ENCODE measurements at regions not wholly inside any gene's neighbourhood (a gene's known extent, or its start where the extent isn't known, plus 50 kb on each side); places are given as distances from the start of the nearest gene placed in this dataset.

GRCh38 chr4:34009951-34010350, 2234.4 kb downstream of the ARAP2 start:
- Mint-ChIP-seq H3K4me3 (no peak overlapping the region), H3K27me3 (ENCODE audit: insufficient read depth) (no peaks in the 10 kb centered on the region), H3K9me3 (no peaks in the 10 kb centered on the region), H3K4me1 (ENCODE audit: low read depth) (peaks cover 4% of the 10 kb centered on the region; the same call in 1 of the 2 replicates), H3K27ac (no peak overlapping the region), H3K36me3 (ENCODE audit: low read depth) (no peaks in the 10 kb centered on the region)
- no peak for DNase-seq
- TF ChIP-seq CTCF (IDR thresholded peaks at IDR 0.05), result no peak

- no peaks in the 10 kb centered on the region for H3K27me3 Mint-ChIP-seq (ENCODE audit: insufficient read depth)
- H3K4me3 Mint-ChIP-seq, result no peak overlapping the region
- TF ChIP-seq CTCF (IDR thresholded peaks at IDR 0.05), result no peak
- DNase-seq, result no peak
- no peak overlapping the region for H3K27ac Mint-ChIP-seq
- peaks cover 4% of the 10 kb centered on the region; the same call in 1 of the 2 replicates for H3K4me1 Mint-ChIP-seq (ENCODE audit: low read depth)
- no peaks in the 10 kb centered on the region for H3K9me3 Mint-ChIP-seq
- H3K36me3 Mint-ChIP-seq (ENCODE audit: low read depth), result no peaks in the 10 kb centered on the region
Measured at GRCh38 chr4:34010751-34011519, 2233.4 kb downstream of the ARAP2 start.

- TF ChIP-seq CTCF (IDR thresholded peaks at IDR 0.05), result no peak
- no peak for DNase-seq
- Mint-ChIP-seq H3K4me3 (no peak overlapping the region), H3K27me3 (ENCODE audit: insufficient read depth) (no peaks in the 10 kb centered on the region; the same call in 1 of the 2 replicates), H3K27ac (no peak overlapping the region), H3K36me3 (ENCODE audit: low read depth) (no peaks in the 10 kb centered on the region), H3K4me1 (ENCODE audit: low read depth) (peaks cover 3% of the 10 kb centered on the region; the same call in 1 of the 2 replicates), H3K9me3 (no peaks in the 10 kb centered on the region)
Measured at GRCh38 chr4:34035225-34035624, 2209.1 kb downstream of the ARAP2 start.

GRCh38 chr4:34037280-34037679, 2207.0 kb downstream of the ARAP2 start:
- DNase-seq, result no peak
- Mint-ChIP-seq H3K9me3 (no peaks in the 10 kb centered on the region), H3K4me3 (peak overlapping the region; percentile 40; the same call in 1 of the 2 replicates), H3K27ac (no peak overlapping the region), H3K4me1 (ENCODE audit: low read depth) (peaks cover 4% of the 10 kb centered on the region; the same call in 1 of the 2 replicates), H3K36me3 (ENCODE audit: low read depth) (no peaks in the 10 kb centered on the region), H3K27me3 (ENCODE audit: insufficient read depth) (no peaks in the 10 kb centered on the region)
- no peak for TF ChIP-seq CTCF (IDR thresholded peaks at IDR 0.05)

- Mint-ChIP-seq H3K36me3 (ENCODE audit: low read depth) (no peaks in the 10 kb centered on the region), H3K27me3 (ENCODE audit: insufficient read depth) (no peaks in the 10 kb centered on the region), H3K4me1 (ENCODE audit: low read depth) (peaks cover 4% of the 10 kb centered on the region; the same call in 1 of the 2 replicates), H3K4me3 (no peak overlapping the region), H3K27ac (no peak overlapping the region), H3K9me3 (no peaks in the 10 kb centered on the region)
- DNase-seq, result no peak
- TF ChIP-seq CTCF (IDR thresholded peaks at IDR 0.05), result no peak
Measured at GRCh38 chr4:34039766-34040165, 2204.5 kb downstream of the ARAP2 start.

All from HFFc6 (cell line).